ENCODE measurements at regions not wholly inside any gene's neighbourhood (a gene's known extent, or its start where the extent isn't known, plus 50 kb on each side); places are given as distances from the start of the nearest gene placed in this dataset.

- Histone ChIP-seq H3K27ac (ENCODE audit: poor library complexity, severe bottlenecking) (peak overlapping the region; percentile 25), H3K4me1 (ENCODE audit: insufficient read depth, poor library complexity, severe bottlenecking) (peaks cover 17% of the 10 kb centered on the region), H3K4me3 (ENCODE audit: severe bottlenecking) (no peak overlapping the region), H3K9me3 (ENCODE audit: severe bottlenecking) (no peaks in the 10 kb centered on the region), H3K36me3 (ENCODE audit: low read depth) (no peaks in the 10 kb centered on the region), H3K27me3 (ENCODE audit: insufficient read depth, poor library complexity, severe bottlenecking) (no peaks in the 10 kb centered on the region)
- DNase-seq (ENCODE audit: low spot score) (no peak), ATAC-seq (ENCODE audit: low read depth) (no peak)
- no peak for TF ChIP-seq CTCF (IDR thresholded peaks at IDR 0.05; ENCODE audit: poor library complexity, severe bottlenecking)
These were observed 76.3 kb upstream of the PACRGL start for GRCh38 chr4:20623939-20624338.

- ATAC-seq (ENCODE audit: low read depth) (peak; percentile 91), DNase-seq (ENCODE audit: low spot score) (no peak)
- Histone ChIP-seq H3K9me3 (ENCODE audit: severe bottlenecking) (no peaks in the 10 kb centered on the region), H3K4me1 (ENCODE audit: insufficient read depth, poor library complexity, severe bottlenecking) (peaks cover 17% of the 10 kb centered on the region), H3K27ac (ENCODE audit: poor library complexity, severe bottlenecking) (peak overlapping the region; percentile 25), H3K27me3 (ENCODE audit: insufficient read depth, poor library complexity, severe bottlenecking) (no peaks in the 10 kb centered on the region), H3K4me3 (ENCODE audit: severe bottlenecking) (no peak overlapping the region), H3K36me3 (ENCODE audit: low read depth) (no peaks in the 10 kb centered on the region)
- TF ChIP-seq CTCF (IDR thresholded peaks at IDR 0.05; ENCODE audit: poor library complexity, severe bottlenecking), result no peak
These were observed 75.4 kb upstream of the PACRGL start for GRCh38 chr4:20624793-20625374.

GRCh38 chr4:20625426-20625825, 74.8 kb upstream of the PACRGL start:
- Histone ChIP-seq H3K4me3 (ENCODE audit: severe bottlenecking) (no peak overlapping the region), H3K27me3 (ENCODE audit: insufficient read depth, poor library complexity, severe bottlenecking) (no peaks in the 10 kb centered on the region), H3K27ac (ENCODE audit: poor library complexity, severe bottlenecking) (peak overlapping the region; percentile 25), H3K9me3 (ENCODE audit: severe bottlenecking) (no peaks in the 10 kb centered on the region), H3K4me1 (ENCODE audit: insufficient read depth, poor library complexity, severe bottlenecking) (peaks cover 17% of the 10 kb centered on the region), H3K36me3 (ENCODE audit: low read depth) (no peaks in the 10 kb centered on the region)
- ATAC-seq (ENCODE audit: low read depth), result no peak
- no peak for DNase-seq (ENCODE audit: low spot score)
- TF ChIP-seq CTCF (IDR thresholded peaks at IDR 0.05; ENCODE audit: poor library complexity, severe bottlenecking), result no peak

GRCh38 chr4:20626326-20627005, 73.8 kb upstream of the PACRGL start:
- ATAC-seq (ENCODE audit: low read depth), result no peak
- Histone ChIP-seq H3K4me3 (ENCODE audit: severe bottlenecking) (no peak overlapping the region), H3K27ac (ENCODE audit: poor library complexity, severe bottlenecking) (no peak overlapping the region), H3K4me1 (ENCODE audit: insufficient read depth, poor library complexity, severe bottlenecking) (peaks cover 17% of the 10 kb centered on the region), H3K27me3 (ENCODE audit: insufficient read depth, poor library complexity, severe bottlenecking) (no peaks in the 10 kb centered on the region), H3K9me3 (ENCODE audit: severe bottlenecking) (no peaks in the 10 kb centered on the region), H3K36me3 (ENCODE audit: low read depth) (no peaks in the 10 kb centered on the region)
- no peak for DNase-seq (ENCODE audit: low spot score)
- no peak for TF ChIP-seq CTCF (IDR thresholded peaks at IDR 0.05; ENCODE audit: poor library complexity, severe bottlenecking)

- no peaks in the 10 kb centered on the region for H3K27me3 ChIP-seq (ENCODE audit: insufficient read depth, poor library complexity, severe bottlenecking)
- ATAC-seq (ENCODE audit: low read depth), result no peak
- H3K9me3 ChIP-seq (ENCODE audit: severe bottlenecking), result no peaks in the 10 kb centered on the region
- no peaks in the 10 kb centered on the region for H3K36me3 ChIP-seq (ENCODE audit: low read depth)
- no peak for TF ChIP-seq CTCF (IDR thresholded peaks at IDR 0.05; ENCODE audit: poor library complexity, severe bottlenecking)
- no peak for DNase-seq (ENCODE audit: low spot score)
- peaks cover 17% of the 10 kb centered on the region for H3K4me1 ChIP-seq (ENCODE audit: insufficient read depth, poor library complexity, severe bottlenecking)
- no peak overlapping the region for H3K4me3 ChIP-seq (ENCODE audit: severe bottlenecking)
- H3K27ac ChIP-seq (ENCODE audit: poor library complexity, severe bottlenecking), result no peak overlapping the region
These were observed 72.4 kb upstream of the PACRGL start for GRCh38 chr4:20627866-20628265.

Measured in RWPE2 (cell line).